ENCODE measurements at regions not wholly inside any gene's neighbourhood (a gene's known extent, or its start where the extent isn't known, plus 50 kb on each side); places are given as distances from the start of the nearest gene placed in this dataset.

GRCh38 chr1:82263396-82263795 lies 462.7 kb downstream of the ADGRL2 start:
- Histone ChIP-seq H3K27ac (no peak overlapping the region), H3K4me3 (no peak overlapping the region)
- no peak for TF ChIP-seq CTCF (IDR thresholded peaks at IDR 0.05)
- no peak for DNase-seq (ENCODE audit: low spot score)

- no peak for DNase-seq (ENCODE audit: low spot score)
- TF ChIP-seq CTCF (IDR thresholded peaks at IDR 0.05), result no peak
- H3K4me3 ChIP-seq, result no peak overlapping the region
- no peak overlapping the region for H3K27ac ChIP-seq
Measured at GRCh38 chr1:82260666-82261065, 459.9 kb downstream of the ADGRL2 start.

- Histone ChIP-seq H3K27ac (no peak overlapping the region), H3K4me3 (no peak overlapping the region)
- no peak for DNase-seq (ENCODE audit: low spot score)
- no peak for TF ChIP-seq CTCF (IDR thresholded peaks at IDR 0.05)
Measured at GRCh38 chr1:82260051-82260450, 459.3 kb downstream of the ADGRL2 start.

GRCh38 chr1:82258887-82259286 lies 458.2 kb downstream of the ADGRL2 start:
- DNase-seq (ENCODE audit: low spot score), result no peak
- no peak overlapping the region for H3K27ac ChIP-seq
- H3K4me3 ChIP-seq, result no peak overlapping the region
- no peak for TF ChIP-seq CTCF (IDR thresholded peaks at IDR 0.05)

GRCh38 chr1:82246050-82246449 lies 445.3 kb downstream of the ADGRL2 start:
- no peak for TF ChIP-seq CTCF (IDR thresholded peaks at IDR 0.05)
- Histone ChIP-seq H3K4me3 (no peak overlapping the region), H3K27ac (no peak overlapping the region)
- DNase-seq (ENCODE audit: low spot score), result no peak

GRCh38 chr1:82245345-82246014 lies 444.7 kb downstream of the ADGRL2 start:
- no peak for DNase-seq (ENCODE audit: low spot score)
- H3K4me3 ChIP-seq, result no peak overlapping the region
- no peak for TF ChIP-seq CTCF (IDR thresholded peaks at IDR 0.05)
- no peak overlapping the region for H3K27ac ChIP-seq

GRCh38 chr1:82240571-82240970 lies 439.8 kb downstream of the ADGRL2 start:
- DNase-seq (ENCODE audit: low spot score), result no peak
- Histone ChIP-seq H3K4me3 (no peak overlapping the region), H3K27ac (no peak overlapping the region)
- no peak for TF ChIP-seq CTCF (IDR thresholded peaks at IDR 0.05)

Measured in coronary artery (tissue), 2 donors.